SK-N-DZ (cell line): ENCODE measurements at regions not wholly inside any gene's neighbourhood (a gene's known extent, or its start where the extent isn't known, plus 50 kb on each side); places are given as distances from the start of the nearest gene placed in this dataset.

Source experiments
- DNase-seq: peaks from one replicate; pipeline ENCODE4 v3.0.0-alpha.2; 2015; ENCODE audit warnings: low spot score

- no peak for DNase-seq
Measured at GRCh38 chr3:109900783-109901182, 563.4 kb upstream of the DPPA4 start.

DNA sequence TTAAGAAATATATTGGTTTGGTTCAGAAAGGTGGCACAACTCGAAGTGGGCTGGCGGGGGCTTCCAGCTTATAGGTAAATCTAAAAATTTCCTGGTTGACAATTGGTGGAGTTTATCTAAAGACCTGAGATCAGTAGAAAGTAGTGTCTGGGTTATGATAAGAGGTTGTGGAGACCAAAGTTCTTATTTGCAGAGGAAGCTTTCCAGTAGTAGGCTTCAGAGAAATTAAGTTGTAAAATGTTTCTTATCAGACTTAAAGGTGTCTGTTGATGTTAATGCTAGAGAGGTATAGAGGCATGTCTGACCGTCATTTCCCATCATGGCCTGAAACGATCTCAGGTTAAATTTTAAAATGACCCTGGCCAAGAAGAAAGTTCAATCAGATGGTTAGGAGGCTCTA, 565.2 kb upstream of the DPPA4 start:
- DNase-seq, result no peak

GRCh38 chr3:109903100-109903499, 565.8 kb upstream of the DPPA4 start:
- DNase-seq, result no peak

GRCh38 chr3:109910772-109911171, 573.4 kb upstream of the DPPA4 start:
- DNase-seq, result no peak

GRCh38 chr3:109918740-109919139, 581.4 kb upstream of the DPPA4 start:
- DNase-seq, result no peak

GRCh38 chr3:109920749-109921148, 583.4 kb upstream of the DPPA4 start:
- no peak for DNase-seq

GRCh38 chr3:109921509-109921908, 584.2 kb upstream of the DPPA4 start:
- DNase-seq, result peak; percentile 29

DNA sequence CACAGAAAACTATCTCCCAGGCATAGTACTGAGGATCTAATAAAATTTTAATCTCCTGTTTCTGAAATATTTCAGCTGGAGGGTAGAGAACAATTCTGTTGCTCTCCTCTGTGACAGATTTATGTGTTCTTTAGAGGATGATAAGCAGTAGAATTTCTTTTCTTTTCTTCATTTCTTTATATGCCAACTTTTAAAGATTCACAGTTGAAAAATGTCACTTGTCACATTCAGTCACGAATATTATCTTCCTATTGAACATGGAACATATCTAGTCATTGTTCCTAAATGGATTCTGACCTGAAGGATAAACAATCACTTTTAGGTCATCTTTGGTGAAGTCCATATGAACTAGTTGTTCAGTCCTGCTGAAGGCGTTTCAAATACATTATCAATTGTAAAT, 585.5 kb upstream of the DPPA4 start:
- DNase-seq, result no peak

DNA sequence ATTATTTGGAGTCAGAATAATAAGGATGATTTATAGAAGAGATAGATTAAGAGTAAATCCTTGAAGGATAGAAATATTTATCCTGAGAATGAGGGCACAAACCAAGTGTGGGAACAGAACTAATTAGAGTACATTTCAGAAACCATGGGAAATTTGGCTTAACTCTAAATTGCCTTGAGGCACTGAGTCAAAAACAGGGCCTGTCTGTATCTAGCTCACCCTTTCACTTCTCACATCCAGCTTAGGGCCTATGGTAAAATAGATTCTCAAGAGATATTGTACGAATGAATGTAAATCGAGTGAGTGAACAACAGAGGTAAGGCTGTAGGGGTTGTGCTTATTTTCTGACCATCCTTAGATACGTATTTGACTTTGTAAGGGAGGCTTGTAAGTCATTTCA, 586.1 kb upstream of the DPPA4 start:
- DNase-seq, result no peak

DNA sequence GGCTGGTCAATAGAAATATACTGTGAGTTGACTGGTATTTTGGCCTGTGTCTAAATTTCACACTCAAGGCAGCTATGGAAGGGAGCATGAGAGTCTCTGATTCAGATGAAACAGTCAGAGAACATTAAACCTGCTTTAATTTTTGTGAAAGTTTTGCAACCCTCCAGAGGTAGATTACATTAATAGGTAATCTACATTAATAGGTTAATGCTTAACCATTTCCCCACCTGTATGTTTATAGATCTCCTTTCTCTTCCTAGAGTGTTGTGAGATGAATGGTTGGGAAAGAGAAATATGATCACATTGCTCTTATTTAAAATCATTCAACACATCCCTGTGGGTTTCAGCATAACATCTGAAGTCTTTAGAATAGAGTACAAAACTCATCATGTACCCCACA, 586.9 kb upstream of the DPPA4 start:
- no peak for DNase-seq

DNA sequence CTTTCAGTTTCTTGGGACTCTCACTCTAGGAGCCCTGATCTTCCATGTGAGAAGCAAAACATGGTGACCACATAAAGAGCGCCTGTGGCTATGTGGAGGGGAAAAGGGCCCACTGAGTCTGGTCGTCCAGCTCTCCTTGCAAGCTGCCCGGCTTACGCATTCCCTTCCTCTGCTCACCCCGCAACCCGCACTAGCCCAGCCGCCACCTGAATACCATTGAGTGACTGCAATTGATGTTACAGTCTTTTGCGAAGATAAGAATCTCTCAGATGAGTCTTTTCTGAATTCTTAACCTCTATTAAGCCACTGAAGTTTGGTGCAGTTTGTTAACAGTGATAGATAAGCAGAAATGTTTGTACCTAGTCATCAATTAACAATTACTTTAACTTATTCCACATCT, 589.0 kb upstream of the DPPA4 start:
- DNase-seq, result no peak

DNA sequence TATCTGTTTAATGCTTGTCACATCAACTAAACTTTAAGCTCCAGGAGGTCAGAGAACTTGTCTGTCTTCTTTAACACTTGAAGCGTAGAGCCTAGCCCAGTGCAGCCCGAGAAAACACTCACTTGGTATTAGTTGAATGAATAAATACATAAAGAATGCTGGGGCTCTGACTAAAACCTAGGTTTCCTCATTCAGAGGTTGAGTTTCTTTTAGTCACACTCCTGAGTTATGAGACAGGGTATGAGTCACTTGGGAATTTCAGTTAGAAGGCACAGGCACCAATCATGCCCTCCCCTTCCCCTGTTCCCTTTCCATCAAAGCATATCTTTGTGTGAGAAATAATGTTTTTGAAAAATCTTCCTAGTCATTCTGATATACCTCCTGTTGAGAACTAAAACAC, 589.8 kb upstream of the DPPA4 start:
- no peak for DNase-seq

DNA sequence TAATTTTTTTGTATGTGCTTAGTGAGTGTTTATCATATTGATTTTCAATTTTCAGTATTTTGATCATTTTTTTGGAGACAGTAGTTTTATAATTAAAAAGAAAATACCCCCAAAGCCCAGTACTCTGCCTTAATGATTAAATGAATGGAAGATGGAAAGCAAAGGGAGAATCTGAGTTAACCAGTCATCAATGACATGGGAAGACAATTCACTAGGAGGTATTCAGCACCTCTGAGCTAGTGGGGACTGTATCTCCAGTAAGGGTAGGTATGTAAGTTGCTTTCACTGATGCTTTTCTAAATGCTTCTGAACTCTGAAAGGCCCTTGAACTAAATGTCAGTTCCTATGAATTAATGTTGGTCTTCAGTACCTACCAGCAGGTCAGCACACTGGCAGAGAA, 590.4 kb upstream of the DPPA4 start:
- DNase-seq, result no peak

GRCh38 chr3:109930582-109930981, 593.2 kb upstream of the DPPA4 start:
- no peak for DNase-seq

DNA sequence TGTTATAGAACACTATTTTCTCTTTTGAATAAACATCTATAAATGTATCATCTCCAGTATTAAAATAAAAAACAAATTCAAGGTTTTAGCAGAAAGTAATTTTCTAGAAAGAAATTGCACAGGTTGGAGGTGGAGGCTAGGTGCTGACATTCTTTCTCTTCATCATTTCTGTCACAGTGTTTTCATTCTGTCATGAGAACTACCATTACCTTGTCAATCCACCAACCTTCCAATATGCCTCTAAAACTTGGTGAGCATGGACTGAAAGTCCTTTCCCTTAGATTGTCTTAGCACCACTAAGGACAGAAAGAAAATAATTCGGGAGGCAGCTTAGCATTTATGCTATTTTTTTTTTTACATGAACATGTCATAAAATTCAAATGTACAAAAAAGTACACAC, 596.2 kb upstream of the DPPA4 start:
- DNase-seq, result no peak

GRCh38 chr3:109939817-109940216, 602.5 kb upstream of the DPPA4 start:
- no peak for DNase-seq

DNA sequence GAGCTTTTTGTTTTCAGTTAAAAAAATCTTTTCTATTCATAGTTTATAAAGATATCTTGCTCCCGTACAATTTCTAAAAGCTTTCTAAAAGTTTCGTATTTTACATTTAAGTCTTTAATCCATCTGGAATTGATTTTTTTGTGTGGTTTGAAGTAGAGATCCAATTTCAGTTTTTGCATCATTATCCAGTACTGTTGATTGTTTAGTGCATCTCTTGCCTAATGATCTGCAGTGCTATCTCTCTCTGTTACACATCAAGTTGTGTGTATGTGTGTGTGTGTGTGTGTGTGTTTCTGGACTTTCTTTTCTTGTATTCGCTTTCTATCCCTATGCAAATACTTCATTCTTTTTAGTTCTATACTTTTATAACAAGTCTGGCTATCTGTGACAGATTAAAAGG, 605.8 kb upstream of the DPPA4 start:
- no peak for DNase-seq

DNA sequence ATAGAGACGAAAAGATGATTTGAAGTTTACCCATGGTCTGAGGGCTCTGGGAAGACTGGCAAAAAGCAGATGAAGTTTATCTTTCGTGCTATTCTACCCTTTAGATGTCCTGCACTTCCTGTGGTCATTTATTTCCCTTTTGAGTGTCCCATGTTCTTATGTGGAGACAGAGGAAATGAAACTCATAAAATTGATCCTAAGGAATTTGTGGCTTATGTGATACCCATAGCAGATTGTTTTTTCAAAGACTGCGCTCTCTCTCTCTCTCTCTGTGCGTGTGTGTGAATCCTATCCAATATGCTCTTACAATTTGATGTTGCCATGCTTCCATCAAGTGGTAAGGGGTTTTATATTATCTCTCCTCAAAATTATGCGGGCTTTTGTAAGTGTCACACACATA, 607.5 kb upstream of the DPPA4 start:
- no peak for DNase-seq

DNA sequence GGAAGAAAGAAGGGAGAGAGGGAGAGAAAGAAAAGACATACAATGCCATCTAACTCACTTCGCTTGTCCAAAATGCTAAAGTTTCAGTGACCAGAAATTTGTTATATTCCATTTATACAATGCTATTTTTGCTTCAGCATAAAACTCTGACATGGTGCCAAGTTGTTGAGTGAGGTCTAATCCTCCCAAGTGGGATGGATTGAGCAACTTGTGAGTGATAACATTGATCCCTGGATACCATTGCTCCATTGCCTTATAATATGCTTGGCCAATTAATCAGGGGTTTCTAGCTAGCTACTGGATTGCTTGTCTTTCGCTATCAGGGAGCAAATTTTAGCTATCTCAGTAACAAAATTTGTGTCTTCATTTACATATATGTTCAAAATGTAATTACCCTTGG, 615.6 kb upstream of the DPPA4 start:
- no peak for DNase-seq

- no peak for DNase-seq
Measured at GRCh38 chr3:109963831-109964230, 626.5 kb upstream of the DPPA4 start.

DNA sequence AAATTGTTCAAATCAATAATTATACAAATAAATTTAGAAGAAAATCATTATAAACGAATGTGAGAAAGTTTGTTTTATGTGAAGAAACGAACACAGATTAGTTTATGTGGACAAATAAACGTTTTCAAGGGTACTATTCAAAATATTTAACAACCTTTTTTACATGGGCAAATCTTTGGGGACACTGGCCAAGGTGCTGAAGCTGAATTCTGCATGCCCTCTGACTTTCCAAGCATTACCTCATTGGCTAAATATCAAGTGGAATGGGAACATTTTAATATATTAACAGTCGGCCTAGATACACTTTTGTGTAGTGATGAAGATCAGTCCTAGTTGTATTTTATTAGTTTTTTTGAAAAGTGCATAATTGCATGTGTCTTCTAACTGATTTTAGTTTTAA, 636.4 kb upstream of the DPPA4 start:
- no peak for DNase-seq

- DNase-seq, result peak; percentile 19
Measured at GRCh38 chr3:109977897-109978296, 640.6 kb upstream of the DPPA4 start.

- DNase-seq, result no peak
Measured at GRCh38 chr3:109982201-109982600, 644.9 kb upstream of the DPPA4 start.

DNA sequence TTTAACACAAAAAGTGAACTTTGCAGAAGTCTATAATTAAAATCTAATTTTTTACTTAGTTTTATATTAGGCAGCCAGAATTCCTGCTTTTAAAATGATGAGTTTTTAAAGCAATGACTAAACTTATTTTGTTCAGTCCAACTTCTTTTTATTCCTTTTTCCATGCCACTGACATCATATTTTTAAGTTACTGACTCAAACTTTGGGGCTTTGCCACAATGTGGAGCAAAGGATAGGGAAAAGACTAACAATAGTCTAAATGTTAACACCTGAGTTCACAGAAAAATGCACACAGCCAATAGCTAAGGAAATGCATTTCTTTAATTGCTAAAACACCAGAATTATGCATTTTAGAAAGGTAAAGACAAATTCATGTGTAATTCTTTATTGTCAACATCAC, 647.6 kb upstream of the DPPA4 start:
- DNase-seq, result no peak
